CD4-positive, alpha-beta T cell (primary cell): ENCODE measurements at regions not wholly inside any gene's neighbourhood (a gene's known extent, or its start where the extent isn't known, plus 50 kb on each side); places are given as distances from the start of the nearest gene placed in this dataset.

ENCODE experiments used
- ATAC-seq: fragments of 200-7000 bp; cut with Tn5 transposase; one replicate; pipeline ENCODE4 v1.10.0; 2022; ENCODE audit warnings: mild to moderate bottlenecking; ENCODE audit not compliant: poor library complexity
- CTCF ChIA-PET: fragments of 350-600 bp; sonication (Branson Sonifier 250); formaldehyde crosslinking; loops from one replicate; lab custom pipeline; 2021; ENCODE audit warnings: antibody characterized with exemption, inconsistent platforms; lab: Charles Lee
- POLR2A ChIA-PET: fragments of 350-600 bp; sonication (Branson Sonifier 250); formaldehyde crosslinking; loops from one replicate; lab custom pipeline; 2021; ENCODE audit warnings: antibody characterized with exemption, inconsistent platforms; lab: Charles Lee
- DNase-seq, 14 experiments: peaks; one replicate each; pipeline ENCODE4 v3.0.0-alpha.2; 2013 to 2020; ENCODE audit warnings: mixed read lengths in 2 of 14
- H3K27ac ChIP-seq, 2 donors: one replicate each; pipeline versions ENCODE4 v1.5.1 to v1.7.0; 2013; ENCODE audit warnings: low read length in 2 of 2, low read depth in 1 of 2, mild to moderate bottlenecking in 1 of 2
- H3K27me3 ChIP-seq, 2 experiments: 1 replicate in 1 of 2; 2 replicates in 1 of 2; pipeline versions ENCODE4 v1.6.1 to v1.7.0; 2013; ENCODE audit warnings: low read length in 2 of 2, control low read depth in 1 of 2, mild to moderate bottlenecking in 1 of 2, moderate library complexity in 1 of 2; ENCODE audit not compliant: insufficient read depth in 2 of 2, control insufficient read depth in 1 of 2
- H3K36me3 ChIP-seq: one replicate; pipeline ENCODE4 v1.6.1; 2013; ENCODE audit warnings: low read length, control low read depth; ENCODE audit not compliant: insufficient read depth
- H3K4me1 ChIP-seq: one replicate; pipeline ENCODE4 v1.6.1; 2013; ENCODE audit warnings: low read length, control low read depth; ENCODE audit not compliant: insufficient read depth
- H3K4me3 ChIP-seq: one replicate; pipeline ENCODE4 v1.5.1; 2013; ENCODE audit warnings: mild to moderate bottlenecking, low read length, moderate library complexity
- H3K9me3 ChIP-seq, 2 experiments: 1 replicate in 1 of 2; 2 replicates in 1 of 2; pipeline versions ENCODE4 v1.6.1 to v1.7.0; 2013; ENCODE audit warnings: low read length in 2 of 2, mild to moderate bottlenecking in 2 of 2, control low read depth in 1 of 2, moderate library complexity in 1 of 2; ENCODE audit not compliant: control insufficient read depth in 1 of 2, insufficient read depth in 1 of 2
- H3K27ac Mint-ChIP-seq: one replicate; pipeline ENCODE4 v1.8.0; 2020; ENCODE audit warnings: mixed read lengths
- H3K27me3 Mint-ChIP-seq: one replicate; pipeline ENCODE4 v1.8.0; 2021; ENCODE audit warnings: mixed read lengths
- H3K36me3 Mint-ChIP-seq: one replicate; pipeline ENCODE4 v1.8.0; 2021; ENCODE audit warnings: low read depth, mixed read lengths
- H3K4me1 Mint-ChIP-seq: one replicate; pipeline ENCODE4 v1.8.0; 2021; ENCODE audit warnings: low read depth, mixed read lengths
- H3K4me3 Mint-ChIP-seq: one replicate; pipeline ENCODE4 v1.8.0; 2020; ENCODE audit warnings: mild to moderate bottlenecking, mixed read lengths
- H3K9me3 Mint-ChIP-seq: one replicate; pipeline ENCODE4 v1.8.0; 2020; ENCODE audit warnings: mixed read lengths
- CTCF ChIP-seq: fragments of 200-600 bp; IDR thresholded peaks from one replicate; pipeline ENCODE4 v1.8.0; 2022; ENCODE audit warnings: antibody characterized with exemption, mild to moderate bottlenecking
- intact Hi-C, 2 experiments: fragments of 100-400 bp; cut with DNase I in 1 of 2; cut with micrococcal nuclease in 1 of 2; formaldehyde crosslinking; loops; one replicate each; pipeline versions ENCODE4 v1.15.1 to v1.9.0; 2023 to 2025; cut with DNase I, micrococcal nuclease

GRCh38 chr2:204415406-204416181, 129.7 kb upstream of the PARD3B start:
- Mint-ChIP-seq H3K4me3 (no peak overlapping the region), H3K4me1 (no peaks in the 10 kb centered on the region), H3K9me3 (peaks cover 7% of the 10 kb centered on the region), H3K27me3 (peaks cover 29% of the 10 kb centered on the region), H3K36me3 (no peaks in the 10 kb centered on the region), H3K27ac (no peak overlapping the region)
- DNase-seq (no peak), ATAC-seq (no peak)
- intact Hi-C loops = no loop called here
- Histone ChIP-seq H3K27ac (no peak overlapping the region), H3K27me3 (peaks cover 0 to 4% of the 10 kb centered on the region in 2 experiments), H3K4me1 (no peaks in the 10 kb centered on the region), H3K9me3 (peaks cover 8 to 9% of the 10 kb centered on the region in 2 experiments), H3K4me3 (no peak overlapping the region), H3K36me3 (no peaks in the 10 kb centered on the region)
- TF ChIP-seq CTCF = no peak
- POLR2A ChIA-PET = no interaction called here
- CTCF ChIA-PET = no interaction called here

- peaks cover 7% of the 10 kb centered on the region for H3K9me3 Mint-ChIP-seq
- no peaks in the 10 kb centered on the region for H3K36me3 Mint-ChIP-seq
- H3K27me3 Mint-ChIP-seq = peaks cover 34% of the 10 kb centered on the region
- Histone ChIP-seq H3K27ac (no peak overlapping the region), H3K9me3 (peaks cover 8 to 9% of the 10 kb centered on the region in 2 experiments), H3K27me3 (peaks cover 0 to 5% of the 10 kb centered on the region in 2 experiments), H3K36me3 (no peaks in the 10 kb centered on the region), H3K4me1 (no peaks in the 10 kb centered on the region), H3K4me3 (no peak overlapping the region)
- ChIA-PET CTCF (no interaction called here), POLR2A (no interaction called here)
- H3K4me1 Mint-ChIP-seq = no peaks in the 10 kb centered on the region
- intact Hi-C loops = no loop called here
- ATAC-seq = no peak
- no peak overlapping the region for H3K4me3 Mint-ChIP-seq
- DNase-seq = no peak
- no peak for TF ChIP-seq CTCF
- H3K27ac Mint-ChIP-seq = no peak overlapping the region
Measured at GRCh38 chr2:204416236-204416635, 129.0 kb upstream of the PARD3B start.

- ATAC-seq (no peak), DNase-seq (no peak)
- ChIA-PET POLR2A (no interaction called here), CTCF (no interaction called here)
- TF ChIP-seq CTCF = no peak
- H3K27ac Mint-ChIP-seq = no peak overlapping the region
- H3K36me3 Mint-ChIP-seq = no peaks in the 10 kb centered on the region
- H3K4me1 ChIP-seq = no peaks in the 10 kb centered on the region
- intact Hi-C loops = no loop called here
- H3K9me3 Mint-ChIP-seq = peaks cover 2% of the 10 kb centered on the region
- peaks cover 10% of the 10 kb centered on the region for H3K27me3 Mint-ChIP-seq
- H3K9me3 ChIP-seq = peaks cover 0 to 3% of the 10 kb centered on the region in 2 experiments
- H3K36me3 ChIP-seq = no peaks in the 10 kb centered on the region
- H3K27ac ChIP-seq = no peak overlapping the region
- H3K4me1 Mint-ChIP-seq = no peaks in the 10 kb centered on the region
- no peak overlapping the region for H3K4me3 Mint-ChIP-seq
- H3K4me3 ChIP-seq = no peak overlapping the region
- no peaks in the 10 kb centered on the region for H3K27me3 ChIP-seq
Measured at GRCh38 chr2:204425821-204426220, 119.5 kb upstream of the PARD3B start.
